Mesenchymal stem cell (in vitro differentiated cells and primary cell): ENCODE measurements at regions not wholly inside any gene's neighbourhood (a gene's known extent, or its start where the extent isn't known, plus 50 kb on each side); places are given as distances from the start of the nearest gene placed in this dataset.

Experiments
- DNase-seq: peaks from one replicate; pipeline ENCODE4 v3.0.0-alpha.2; 2013
- H2AFZ ChIP-seq: one replicate; pipeline ENCODE4 v1.6.1; 2013; ENCODE audit warnings: low read depth, mild to moderate bottlenecking, control low read depth, inconsistent platforms, low read length, moderate library complexity
- H2AK5ac ChIP-seq: 2 replicates; pipeline ENCODE4 v1.6.1; 2013; ENCODE audit warnings: low read length, moderate library complexity, mild to moderate bottlenecking, inconsistent platforms; ENCODE audit not compliant: severe bottlenecking
- H2BK120ac ChIP-seq: one replicate; pipeline ENCODE4 v1.6.1; 2013; ENCODE audit warnings: low read depth, mild to moderate bottlenecking, inconsistent platforms, low read length, moderate library complexity
- H2BK12ac ChIP-seq, 2 experiments: one replicate each; pipeline ENCODE4 v1.6.1; 2013; ENCODE audit warnings: inconsistent platforms in 2 of 2, low read length in 2 of 2, mild to moderate bottlenecking in 2 of 2, moderate library complexity in 2 of 2, control low read depth in 1 of 2
- H2BK15ac ChIP-seq: one replicate; pipeline ENCODE4 v1.6.1; 2013; ENCODE audit warnings: mild to moderate bottlenecking, low read depth, inconsistent platforms; ENCODE audit not compliant: poor library complexity, severe bottlenecking
- H2BK5ac ChIP-seq: 2 replicates; pipeline ENCODE4 v1.6.1; 2013; ENCODE audit warnings: low read depth, mild to moderate bottlenecking, low read length, control low read depth, inconsistent platforms; ENCODE audit not compliant: poor library complexity, severe bottlenecking
- H3K14ac ChIP-seq, 2 experiments: one replicate each; pipeline ENCODE4 v1.6.1; 2013; ENCODE audit warnings: inconsistent platforms in 2 of 2, low read length in 2 of 2, control low read depth in 1 of 2, mild to moderate bottlenecking in 1 of 2, moderate library complexity in 1 of 2
- H3K18ac ChIP-seq, 2 experiments: one replicate each; pipeline ENCODE4 v1.6.1; 2013; ENCODE audit warnings: inconsistent platforms in 2 of 2, low read length in 2 of 2, control low read depth in 1 of 2, low read depth in 1 of 2, mild to moderate bottlenecking in 1 of 2
- H3K23ac ChIP-seq, 2 experiments: one replicate each; pipeline ENCODE4 v1.6.1; 2013; ENCODE audit warnings: inconsistent platforms in 2 of 2, low read length in 2 of 2, mild to moderate bottlenecking in 2 of 2, moderate library complexity in 2 of 2, control low read depth in 1 of 2
- H3K27ac ChIP-seq: 2 replicates; pipeline ENCODE4 v1.5.1; 2013; ENCODE audit warnings: mild to moderate bottlenecking, moderate library complexity, low read length, control low read depth, inconsistent platforms; ENCODE audit not compliant: poor library complexity, severe bottlenecking
- H3K27me3 ChIP-seq, 2 experiments: 2 replicates each; pipeline versions ENCODE4 v1.6.1 to v1.7.0; 2013; ENCODE audit warnings: low read length in 2 of 2, mild to moderate bottlenecking in 2 of 2, moderate library complexity in 2 of 2, control low read depth in 1 of 2, inconsistent platforms in 1 of 2; ENCODE audit not compliant: control insufficient read depth in 1 of 2, insufficient read depth in 1 of 2
- H3K36me3 ChIP-seq, 2 experiments: 2 replicates each; pipeline versions ENCODE4 v1.6.1 to v1.7.0; 2013; ENCODE audit warnings: low read length in 2 of 2, control low read depth in 1 of 2, inconsistent platforms in 1 of 2, low read depth in 1 of 2, mild to moderate bottlenecking in 1 of 2; ENCODE audit not compliant: insufficient read depth in 2 of 2, control insufficient read depth in 1 of 2
- H3K4ac ChIP-seq, 2 experiments: one replicate each; pipeline ENCODE4 v1.6.1; 2013; ENCODE audit warnings: inconsistent platforms in 2 of 2, low read length in 2 of 2, mild to moderate bottlenecking in 2 of 2, moderate library complexity in 2 of 2, control low read depth in 1 of 2, low read depth in 1 of 2
- H3K4me1 ChIP-seq: 2 replicates; pipeline ENCODE4 v1.6.1; 2013; ENCODE audit warnings: low read depth, low read length, control low read depth; ENCODE audit not compliant: control insufficient read depth, insufficient read depth
- H3K4me2 ChIP-seq: 2 replicates; pipeline ENCODE4 v1.6.1; 2013; ENCODE audit warnings: low read length, mild to moderate bottlenecking, inconsistent platforms; ENCODE audit not compliant: poor library complexity, severe bottlenecking
- H3K4me3 ChIP-seq, 2 experiments: 2 replicates each; pipeline versions ENCODE4 v1.5.1 to v1.7.0; 2013; ENCODE audit warnings: low read length in 2 of 2, mild to moderate bottlenecking in 2 of 2, control low read depth in 1 of 2, low read depth in 1 of 2; ENCODE audit not compliant: insufficient read depth in 1 of 2
- H3K79me1 ChIP-seq: replicated peaks from 2 replicates; pipeline ENCODE4 v1.6.1; 2013; ENCODE audit warnings: mild to moderate bottlenecking, control low read depth, low read length, inconsistent platforms; ENCODE audit not compliant: poor library complexity, severe bottlenecking
- H3K9ac ChIP-seq: 2 replicates; pipeline ENCODE4 v1.7.0; 2013; ENCODE audit warnings: mild to moderate bottlenecking, low read length, moderate library complexity
- H3K9me3 ChIP-seq: 2 replicates; pipeline ENCODE4 v1.7.0; 2013; ENCODE audit warnings: mild to moderate bottlenecking, low read length; ENCODE audit not compliant: control insufficient read depth
- H4K8ac ChIP-seq: one replicate; pipeline ENCODE4 v1.6.1; 2013; ENCODE audit warnings: inconsistent platforms, mild to moderate bottlenecking, low read length, moderate library complexity
- H4K91ac ChIP-seq: one replicate; pipeline ENCODE4 v1.6.1; 2013; ENCODE audit warnings: mild to moderate bottlenecking, low read length, inconsistent platforms
- WGBS: methylation state at CpG from one replicate; pipeline ENCODE4 v1.1.7; 2013; ENCODE audit warnings: mixed read lengths; 5-methylcytosine and 5-hydroxymethylcytosine counted together

GRCh38 chrX:81875800-81876199, 673.9 kb downstream of the SH3BGRL start:
- Histone ChIP-seq H2BK5ac (no peak overlapping the region), H3K36me3 (no peaks in the 10 kb centered on the region), H3K4me1 (no peaks in the 10 kb centered on the region), H3K27ac (no peak overlapping the region), H3K23ac (no peak overlapping the region), H3K4me2 (no peak overlapping the region), H3K9me3 (peaks cover 27% of the 10 kb centered on the region), H2AFZ (no peak overlapping the region), H3K4ac (no peak overlapping the region), H4K91ac (no peak overlapping the region), H3K18ac (no peak overlapping the region), H3K27me3 (no peaks in the 10 kb centered on the region), H2BK120ac (no peak overlapping the region), H3K9ac (no peak overlapping the region), H2BK15ac (no peak overlapping the region), H2BK12ac (no peak overlapping the region), H4K8ac (no peak overlapping the region), H3K4me3 (no peak overlapping the region), H3K79me1 (no peaks in the 10 kb centered on the region), H3K14ac (no peak overlapping the region), H2AK5ac (no peak overlapping the region)
- DNase-seq, result no peak
- WGBS, result 43% methylated on average over 1 of the region's 1 CpG

- no peak overlapping the region for H2BK5ac ChIP-seq
- no peak overlapping the region for H2AFZ ChIP-seq
- no peak overlapping the region for H3K18ac ChIP-seq
- 93% methylated on average over 5 of the region's 7 CpGs for WGBS
- no peak overlapping the region for H3K27ac ChIP-seq
- H3K4me2 ChIP-seq, result no peak overlapping the region
- no peak overlapping the region for H2AK5ac ChIP-seq
- no peak overlapping the region for H2BK120ac ChIP-seq
- DNase-seq, result no peak
- H3K23ac ChIP-seq, result no peak overlapping the region
- no peak overlapping the region for H2BK15ac ChIP-seq
- H3K36me3 ChIP-seq, result no peaks in the 10 kb centered on the region
- no peak overlapping the region for H4K8ac ChIP-seq
- H3K14ac ChIP-seq, result no peak overlapping the region
- peaks cover 20% of the 10 kb centered on the region for H3K9me3 ChIP-seq
- H3K27me3 ChIP-seq, result no peaks in the 10 kb centered on the region
- no peaks in the 10 kb centered on the region for H3K4me1 ChIP-seq
- no peak overlapping the region for H3K9ac ChIP-seq
- H3K4me3 ChIP-seq, result no peak overlapping the region
- no peak overlapping the region for H2BK12ac ChIP-seq
- no peaks in the 10 kb centered on the region for H3K79me1 ChIP-seq
- no peak overlapping the region for H4K91ac ChIP-seq
- no peak overlapping the region for H3K4ac ChIP-seq
Observed at GRCh38 chrX:81876437-81876836, 674.5 kb downstream of the SH3BGRL start.

- Histone ChIP-seq H3K27me3 (no peaks in the 10 kb centered on the region), H3K4me3 (no peak overlapping the region), H2AK5ac (no peak overlapping the region), H3K4ac (no peak overlapping the region), H4K91ac (no peak overlapping the region), H2AFZ (no peak overlapping the region), H2BK12ac (no peak overlapping the region), H4K8ac (no peak overlapping the region), H3K27ac (no peak overlapping the region), H3K9ac (no peak overlapping the region), H3K79me1 (no peaks in the 10 kb centered on the region), H3K4me1 (no peaks in the 10 kb centered on the region), H3K36me3 (no peaks in the 10 kb centered on the region), H2BK5ac (no peak overlapping the region), H3K14ac (no peak overlapping the region), H3K18ac (no peak overlapping the region), H3K23ac (no peak overlapping the region), H3K9me3 (no peaks in the 10 kb centered on the region), H2BK15ac (no peak overlapping the region), H2BK120ac (no peak overlapping the region), H3K4me2 (no peak overlapping the region)
- DNase-seq, result no peak
- WGBS, result 27% methylated on average over 1 of the region's 1 CpG
Observed at GRCh38 chrX:81890521-81890920, 688.6 kb downstream of the SH3BGRL start.

GRCh38 chrX:81900522-81900921, 698.6 kb downstream of the SH3BGRL start:
- H2AFZ ChIP-seq, result no peak overlapping the region
- no peak overlapping the region for H3K27ac ChIP-seq
- no peak overlapping the region for H3K4me2 ChIP-seq
- H3K23ac ChIP-seq, result no peak overlapping the region
- no peaks in the 10 kb centered on the region for H3K79me1 ChIP-seq
- H3K18ac ChIP-seq, result no peak overlapping the region
- no peak overlapping the region for H2BK15ac ChIP-seq
- H2BK12ac ChIP-seq, result no peak overlapping the region
- H3K14ac ChIP-seq, result no peak overlapping the region
- H3K9ac ChIP-seq, result no peak overlapping the region
- no peak overlapping the region for H4K91ac ChIP-seq
- H2BK5ac ChIP-seq, result no peak overlapping the region
- H3K4me3 ChIP-seq, result no peak overlapping the region
- no peaks in the 10 kb centered on the region for H3K4me1 ChIP-seq
- H2AK5ac ChIP-seq, result no peak overlapping the region
- no peak overlapping the region for H2BK120ac ChIP-seq
- no peaks in the 10 kb centered on the region for H3K27me3 ChIP-seq
- H4K8ac ChIP-seq, result no peak overlapping the region
- H3K36me3 ChIP-seq, result no peaks in the 10 kb centered on the region
- DNase-seq, result no peak
- no peak overlapping the region for H3K4ac ChIP-seq
- H3K9me3 ChIP-seq, result no peaks in the 10 kb centered on the region
